GM12878 (cell line): ENCODE measurements at regions not wholly inside any gene's neighbourhood (a gene's known extent, or its start where the extent isn't known, plus 50 kb on each side); places are given as distances from the start of the nearest gene placed in this dataset.

ENCODE experiments used
- ATAC-seq: fragments of 200-7000 bp; cut with Tn5 transposase; 3 replicates; pipeline ENCODE4 v1.9.1; 2020; ENCODE audit warnings: mild to moderate bottlenecking, moderate library complexity
- BruUV-seq: library from RNA; stranded (reverse); fragments of 400-500 nt; replicated peaks from 2 replicates; lab custom pipeline; 2021; lab: Mats Ljungman, UMichigan
- CTCF ChIA-PET: fragments of 300-600 bp; sonication (Branson Sonifier 250); formaldehyde crosslinking; extraction: SDS; loops from one replicate; lab custom pipeline; 2021; ENCODE audit warnings: inconsistent platforms; lab: Yijun Ruan, JAX
- POLR2A ChIA-PET: fragments of 350-600 bp; formaldehyde crosslinking; extraction: SDS; loops from one replicate; lab custom pipeline; 2021; ENCODE audit warnings: inconsistent platforms; lab: Charles Lee
- RAD21 ChIA-PET: fragments of 300-600 bp; sonication (Branson Sonifier 250); formaldehyde crosslinking; loops from one replicate; lab custom pipeline; 2023; ENCODE audit warnings: antibody characterized with exemption; ENCODE audit not compliant: unreplicated experiment; lab: Charles Lee
- SMC1A ChIA-PET: fragments of 300-600 bp; sonication (Branson Sonifier 250); formaldehyde crosslinking; loops from one replicate; lab custom pipeline; 2023; ENCODE audit not compliant: unreplicated experiment, uncharacterized antibody; lab: Charles Lee
- DNase-seq: peaks from one replicate; pipeline ENCODE4 v3.0.0-alpha.2; 2011; ENCODE audit warnings: low read depth, low spot score
- FAIRE-seq: peaks from 3 replicates; lab custom pipeline; 2011; peaks lifted over from hg19 to GRCh38; lab: Jason Lieb, UNC
- H2AFZ ChIP-seq: 2 replicates; pipeline ENCODE4 v1.6.0; 2011; ENCODE audit warnings: low read depth, low read length, control low read depth; ENCODE audit not compliant: control insufficient read depth
- H3K27ac ChIP-seq: 2 replicates; pipeline ENCODE4 v1.5.1; 2011; ENCODE audit warnings: control low read depth; ENCODE audit not compliant: control insufficient read depth, insufficient read depth
- H3K27me3 ChIP-seq, 2 experiments: replicated peaks in 1 of 2; 2 replicates each; pipeline versions ENCODE4 v1.6.0 to v1.6.1; 2011; ENCODE audit warnings: low read length in 1 of 2; ENCODE audit not compliant: control insufficient read depth in 2 of 2, insufficient read depth in 2 of 2
- H3K36me3 ChIP-seq, 2 experiments: 2 replicates each; pipeline ENCODE4 v1.5.1; 2011; ENCODE audit warnings: low read length in 1 of 2; ENCODE audit not compliant: control insufficient read depth in 2 of 2, insufficient read depth in 2 of 2
- H3K4me1 ChIP-seq: 2 replicates; pipeline ENCODE4 v1.6.1; 2011; ENCODE audit warnings: mild to moderate bottlenecking, low read length, moderate library complexity, mixed read lengths; ENCODE audit not compliant: control insufficient read depth, insufficient read depth
- H3K4me2 ChIP-seq: 2 replicates; pipeline ENCODE4 v1.6.0; 2011; ENCODE audit warnings: control low read depth; ENCODE audit not compliant: control insufficient read depth, insufficient read depth
- H3K4me3 ChIP-seq: fragments of 200-600 bp; sonication (generic); 2 replicates; pipeline ENCODE4 v1.5.1; 2016
- H3K79me2 ChIP-seq: 2 replicates; pipeline ENCODE4 v1.6.0; 2011; ENCODE audit warnings: low read length; ENCODE audit not compliant: control insufficient read depth, insufficient read depth
- H3K9ac ChIP-seq: 2 replicates; pipeline ENCODE4 v1.8.0; 2011; ENCODE audit warnings: low read length, control low read depth, mixed read lengths; ENCODE audit not compliant: control insufficient read depth, insufficient read depth
- H3K9me3 ChIP-seq: replicated peaks from 3 replicates; pipeline ENCODE4 v1.5.1; 2011; ENCODE audit warnings: mild to moderate bottlenecking, low read length; ENCODE audit not compliant: control insufficient read depth, insufficient read depth
- H4K20me1 ChIP-seq: 2 replicates; pipeline ENCODE4 v1.6.0; 2011; ENCODE audit not compliant: control insufficient read depth, insufficient read depth
- CTCF ChIP-seq, 3 experiments: IDR thresholded peaks in 2 of 3; conservative IDR thresholded peaks in 1 of 3; 2 replicates each; pipeline ENCODE4 v1.5.1; 2011; ENCODE audit warnings: low read depth in 3 of 3, low read length in 3 of 3, mild to moderate bottlenecking in 3 of 3, control low read depth in 2 of 3, moderate library complexity in 2 of 3, inconsistent platforms in 1 of 3, mixed read lengths in 1 of 3; ENCODE audit not compliant: control insufficient read depth in 2 of 3, insufficient read depth in 1 of 3; ENCODE audit errors: extremely low read depth in 1 of 3
- JUND ChIP-seq: IDR thresholded peaks from 2 replicates; pipeline ENCODE4 v1.6.1; 2012; ENCODE audit warnings: low read depth, mild to moderate bottlenecking, low read length, improper control_type of control experiment, moderate library complexity
- RAD21 ChIP-seq: IDR thresholded peaks from 2 replicates; pipeline ENCODE4 v1.6.1; 2011; ENCODE audit warnings: mild to moderate bottlenecking, low read depth, low read length, moderate library complexity; ENCODE audit not compliant: insufficient read depth
- RUNX3 ChIP-seq: IDR thresholded peaks from 2 replicates; pipeline ENCODE4 v1.6.1; 2012; ENCODE audit warnings: low read length, inconsistent platforms
- SIX5 ChIP-seq: IDR thresholded peaks from 2 replicates; pipeline ENCODE4 v1.6.1; 2011; ENCODE audit warnings: mild to moderate bottlenecking, low read depth, low read length, moderate library complexity; ENCODE audit not compliant: severe bottlenecking
- SMC3 ChIP-seq: IDR thresholded peaks from 2 replicates; pipeline ENCODE4 v1.6.1; 2011; ENCODE audit warnings: low read length, improper control_type of control experiment, borderline replicate concordance
- STAT1 ChIP-seq: fragments of 450-650 bp; conservative IDR thresholded peaks from 2 replicates; pipeline ENCODE4 v1.6.1; 2014; ENCODE audit warnings: antibody characterized with exemption, mild to moderate bottlenecking
- TCF12 ChIP-seq: IDR thresholded peaks from 2 replicates; pipeline ENCODE4 v1.6.1; 2011; ENCODE audit warnings: low read depth, mild to moderate bottlenecking, low read length
- TCF3 ChIP-seq: IDR thresholded peaks from 2 replicates; pipeline ENCODE4 v1.6.1; 2012; ENCODE audit warnings: low read depth, mild to moderate bottlenecking, low read length, borderline replicate concordance; ENCODE audit not compliant: insufficient read depth
- YY1 ChIP-seq: IDR thresholded peaks from 2 replicates; pipeline ENCODE4 v1.6.1; 2011; ENCODE audit warnings: low read depth, mild to moderate bottlenecking, low read length
- WGBS: methylation state at CpG from one replicate; pipeline ENCODE4 v1.1.6; 2016; ENCODE audit warnings: low lambda C conversion rate; ENCODE audit not compliant: insufficient replicate concordance, insufficient coverage; ENCODE audit errors: missing lambda C conversion rate; 5-methylcytosine and 5-hydroxymethylcytosine counted together
- in situ Hi-C: fragments of 300-500 bp; cut with MboI; formaldehyde crosslinking; loops from 9 replicates; pipeline ENCODE4 v1.14.3; 2018; ENCODE audit warnings: mixed read lengths
- intact Hi-C: fragments of 100-400 bp; cut with micrococcal nuclease; formaldehyde crosslinking; loops from one replicate; pipeline ENCODE4 v1.14.2; 2022; ENCODE audit not compliant: unreplicated experiment

- CTCF ChIA-PET, result interaction anchor here (0.6 to 10.1 kb wide), 17 partner anchors 9 to 1110 kb away, joined by 3 to 122 read pairs (median 3); partner anchors contain the start of gene TNFRSF21
Observed at GRCh38 chr6:47097092-47097945, 55.2 kb upstream of the ADGRF1 start.

More at GRCh38 chr6:47097092-47097945, 55.2 kb upstream of the ADGRF1 start:
- H4K20me1 ChIP-seq, result no peaks in the 10 kb centered on the region
- ATAC-seq, result peak; percentile 96
- ChIA-PET POLR2A (no interaction called here), RAD21 (interaction anchor here (1.0 to 3.4 kb wide), 11 partner anchors 15 to 637 kb away, joined by 3 to 14 read pairs (median 4); partner anchors contain the start of gene TNFRSF21), SMC1A (interaction anchor here (0.7 to 4.6 kb wide), 12 partner anchors 9 to 684 kb away, joined by 3 to 37 read pairs (median 5); partner anchors contain the start of gene TNFRSF21)
- H3K9ac ChIP-seq, result no peak overlapping the region
- no peaks in the 10 kb centered on the region for H3K9me3 ChIP-seq
- peak; percentile 91 for FAIRE-seq
- no peaks in the 10 kb centered on the region for H3K4me1 ChIP-seq
- H2AFZ ChIP-seq, result no peak overlapping the region
- BruUV-seq, result no TSS peak
- H3K36me3 ChIP-seq, result no peaks in the 10 kb centered on the region
- WGBS, result 39% methylated on average over 8 of the region's 8 CpGs
- H3K4me3 ChIP-seq, result no peak overlapping the region
- H3K27ac ChIP-seq, result no peak overlapping the region
- no peaks in the 10 kb centered on the region for H3K27me3 ChIP-seq
- H3K4me2 ChIP-seq, result no peak overlapping the region
- in situ Hi-C loops (loop anchor here (5.0 kb wide), 1 partner anchor 210 kb away; the partner anchor contains the start of gene TNFRSF21), intact Hi-C loops (loop anchor here (1.0 kb wide), 1 partner anchor 213 kb away; no protein-coding TSS in a partner anchor)
- TF ChIP-seq SMC3, result peak; percentile 92; the same call in 1 of the 2 replicates
- peak; percentile 51; the same call in 1 of the 2 replicates for TF ChIP-seq YY1
- TF ChIP-seq RAD21, result peak; percentile 99
- peak; percentile 66 to 84 (median 66) for TF ChIP-seq CTCF (IDR thresholded peaks at IDR 0.05 in 2 of 3, conservative IDR thresholded peaks at IDR 0.05 in 1 of 3; ENCODE audit: control insufficient read depth in 2 of 3, extremely low read depth in 1 of 3, insufficient read depth in 1 of 3, low read depth in 3 of 3, low read length in 3 of 3)
- no peak for TF ChIP-seq JUND
- peak; percentile 22; the same call in 1 of the 2 replicates for TF ChIP-seq RUNX3
- TF ChIP-seq TCF12, result peak; percentile 86
- TF ChIP-seq SIX5, result no peak
- 0 out of 2 replicates have a peak, but pooled peaks have one; percentile 62 for TF ChIP-seq TCF3
- no peak for TF ChIP-seq STAT1
- DNase-seq, result peak; percentile 3
- no peaks in the 10 kb centered on the region for H3K79me2 ChIP-seq
